C4-2B (cell line): ENCODE measurements at regions not wholly inside any gene's neighbourhood (a gene's known extent, or its start where the extent isn't known, plus 50 kb on each side); places are given as distances from the start of the nearest gene placed in this dataset.

ENCODE experiments used
- CTCF ChIP-seq: fragments of 450-650 bp; conservative IDR thresholded peaks from 2 replicates; pipeline ENCODE4 v1.5.1; 2017; ENCODE audit warnings: mild to moderate bottlenecking
- ZFX ChIP-seq: fragments of 450-650 bp; IDR thresholded peaks from 2 replicates; pipeline ENCODE4 v1.6.1; 2017

- no peak for TF ChIP-seq CTCF
- no peak for TF ChIP-seq ZFX
Observed at GRCh38 chr6:139970591-139970991, 596.1 kb upstream of the CITED2 start.
